Endothelial cell (in vitro differentiated cells): ENCODE measurements at regions not wholly inside any gene's neighbourhood (a gene's known extent, or its start where the extent isn't known, plus 50 kb on each side); places are given as distances from the start of the nearest gene placed in this dataset.

Source experiments
- DNase-seq: peaks from one replicate; pipeline ENCODE4 v3.0.0; 2021; ENCODE audit warnings: low spot score
- H3K27ac Mint-ChIP-seq: one replicate; pipeline ENCODE4 v1.8.0; 2021; ENCODE audit warnings: mixed read lengths, inconsistent platforms; ENCODE audit not compliant: unreplicated experiment
- H3K27me3 Mint-ChIP-seq: one replicate; pipeline ENCODE4 v1.8.0; 2021; ENCODE audit warnings: mild to moderate bottlenecking, moderate library complexity, mixed read lengths, inconsistent platforms; ENCODE audit not compliant: unreplicated experiment
- H3K36me3 Mint-ChIP-seq: one replicate; pipeline ENCODE4 v1.8.0; 2021; ENCODE audit warnings: mild to moderate bottlenecking, low read depth, mixed read lengths, inconsistent platforms; ENCODE audit not compliant: unreplicated experiment
- H3K4me1 Mint-ChIP-seq: one replicate; pipeline ENCODE4 v1.8.0; 2021; ENCODE audit warnings: mild to moderate bottlenecking, mixed read lengths, inconsistent platforms; ENCODE audit not compliant: unreplicated experiment
- H3K4me3 Mint-ChIP-seq: one replicate; pipeline ENCODE4 v1.8.0; 2021; ENCODE audit warnings: mild to moderate bottlenecking, mixed read lengths, inconsistent platforms; ENCODE audit not compliant: unreplicated experiment
- H3K9me3 Mint-ChIP-seq: one replicate; pipeline ENCODE4 v1.8.0; 2021; ENCODE audit warnings: mixed read lengths, inconsistent platforms; ENCODE audit not compliant: unreplicated experiment
- TF ChIP-seq, protein P1 (sequence below): fragments of 200-600 bp; sonication (generic); IDR thresholded peaks from one replicate; pipeline ENCODE4 v1.5.0; 2021; ENCODE audit warnings: antibody characterized with exemption; ENCODE audit not compliant: unreplicated experiment

GRCh38 chr4:17068392-17068791, 169.9 kb upstream of the LDB2 start:
- Mint-ChIP-seq H3K9me3 (no peaks in the 10 kb centered on the region), H3K27me3 (no peaks in the 10 kb centered on the region), H3K4me1 (peaks cover 13% of the 10 kb centered on the region), H3K36me3 (no peaks in the 10 kb centered on the region), H3K27ac (no peak overlapping the region), H3K4me3 (no peak overlapping the region)
- TF ChIP-seq, protein P1, sequence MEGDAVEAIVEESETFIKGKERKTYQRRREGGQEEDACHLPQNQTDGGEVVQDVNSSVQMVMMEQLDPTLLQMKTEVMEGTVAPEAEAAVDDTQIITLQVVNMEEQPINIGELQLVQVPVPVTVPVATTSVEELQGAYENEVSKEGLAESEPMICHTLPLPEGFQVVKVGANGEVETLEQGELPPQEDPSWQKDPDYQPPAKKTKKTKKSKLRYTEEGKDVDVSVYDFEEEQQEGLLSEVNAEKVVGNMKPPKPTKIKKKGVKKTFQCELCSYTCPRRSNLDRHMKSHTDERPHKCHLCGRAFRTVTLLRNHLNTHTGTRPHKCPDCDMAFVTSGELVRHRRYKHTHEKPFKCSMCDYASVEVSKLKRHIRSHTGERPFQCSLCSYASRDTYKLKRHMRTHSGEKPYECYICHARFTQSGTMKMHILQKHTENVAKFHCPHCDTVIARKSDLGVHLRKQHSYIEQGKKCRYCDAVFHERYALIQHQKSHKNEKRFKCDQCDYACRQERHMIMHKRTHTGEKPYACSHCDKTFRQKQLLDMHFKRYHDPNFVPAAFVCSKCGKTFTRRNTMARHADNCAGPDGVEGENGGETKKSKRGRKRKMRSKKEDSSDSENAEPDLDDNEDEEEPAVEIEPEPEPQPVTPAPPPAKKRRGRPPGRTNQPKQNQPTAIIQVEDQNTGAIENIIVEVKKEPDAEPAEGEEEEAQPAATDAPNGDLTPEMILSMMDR = no peak
- no peak for DNase-seq

GRCh38 chr4:17066972-17067371, 168.5 kb upstream of the LDB2 start:
- no peak for DNase-seq
- Mint-ChIP-seq H3K27me3 (no peaks in the 10 kb centered on the region), H3K36me3 (no peaks in the 10 kb centered on the region), H3K4me1 (peaks cover under 1% of the 10 kb centered on the region), H3K4me3 (no peak overlapping the region), H3K9me3 (no peaks in the 10 kb centered on the region), H3K27ac (no peak overlapping the region)
- TF ChIP-seq, protein P1 = no peak

DNA sequence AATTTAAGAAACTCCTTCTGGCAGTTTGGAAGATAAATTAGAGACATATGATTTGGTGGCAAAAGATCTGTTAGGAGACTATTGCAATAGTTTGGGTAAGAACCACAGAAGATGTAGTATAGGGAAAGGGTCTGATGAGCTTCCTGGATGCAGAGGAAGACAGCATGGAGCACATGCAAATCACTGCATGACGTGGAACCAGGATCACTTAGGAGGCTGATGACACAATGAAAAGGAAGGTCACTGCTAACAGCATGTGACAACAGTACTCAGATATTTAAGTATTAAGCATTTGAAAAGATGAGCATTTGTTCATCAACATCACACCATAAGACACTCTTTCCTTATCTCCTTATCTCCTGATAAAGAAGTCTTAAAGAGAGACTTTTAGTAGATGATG, 167.8 kb upstream of the LDB2 start:
- DNase-seq = no peak
- no peaks in the 10 kb centered on the region for H3K36me3 Mint-ChIP-seq
- no peaks in the 10 kb centered on the region for H3K9me3 Mint-ChIP-seq
- no peak overlapping the region for H3K4me3 Mint-ChIP-seq
- no peaks in the 10 kb centered on the region for H3K4me1 Mint-ChIP-seq
- no peak overlapping the region for H3K27ac Mint-ChIP-seq
- TF ChIP-seq, protein P1 = no peak
- no peaks in the 10 kb centered on the region for H3K27me3 Mint-ChIP-seq

DNA sequence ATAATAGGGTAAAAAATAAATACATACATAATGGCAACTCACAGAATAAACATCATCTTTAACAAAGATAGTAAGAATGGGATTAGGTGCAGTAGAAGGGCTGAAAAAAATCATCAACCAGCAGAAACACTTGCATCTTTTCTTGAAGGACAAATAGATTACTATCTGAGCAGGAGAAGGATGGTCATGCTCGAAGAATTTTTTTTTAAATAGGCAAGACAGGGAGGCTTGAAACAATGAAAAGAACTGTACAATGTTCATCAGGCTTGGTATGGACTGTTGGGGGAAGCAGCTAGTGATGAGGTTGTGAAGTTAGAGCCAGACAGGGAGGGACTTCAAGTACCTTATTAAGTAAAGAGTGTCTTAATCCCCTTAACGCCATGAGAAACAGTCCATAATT, 167.4 kb upstream of the LDB2 start:
- H3K27me3 Mint-ChIP-seq = no peaks in the 10 kb centered on the region
- H3K4me3 Mint-ChIP-seq = no peak overlapping the region
- no peaks in the 10 kb centered on the region for H3K9me3 Mint-ChIP-seq
- H3K36me3 Mint-ChIP-seq = no peaks in the 10 kb centered on the region
- no peak for DNase-seq
- H3K4me1 Mint-ChIP-seq = no peaks in the 10 kb centered on the region
- TF ChIP-seq, protein P1 = no peak
- no peak overlapping the region for H3K27ac Mint-ChIP-seq

GRCh38 chr4:17064959-17065358, 166.5 kb upstream of the LDB2 start:
- H3K4me3 Mint-ChIP-seq = no peak overlapping the region
- TF ChIP-seq, protein P1 = no peak
- H3K36me3 Mint-ChIP-seq = no peaks in the 10 kb centered on the region
- H3K27ac Mint-ChIP-seq = no peak overlapping the region
- H3K27me3 Mint-ChIP-seq = no peaks in the 10 kb centered on the region
- H3K4me1 Mint-ChIP-seq = no peaks in the 10 kb centered on the region
- no peak for DNase-seq
- no peaks in the 10 kb centered on the region for H3K9me3 Mint-ChIP-seq
